ENCODE measurements at regions not wholly inside any gene's neighbourhood (a gene's known extent, or its start where the extent isn't known, plus 50 kb on each side); places are given as distances from the start of the nearest gene placed in this dataset.

- H3K4me1 ChIP-seq, result no peaks in the 10 kb centered on the region
- intact Hi-C loops (cut with DNase I; ENCODE audit: low total_unique reads), result no loop called here
- no peaks in the 10 kb centered on the region for H3K36me3 ChIP-seq
- H3K27me3 ChIP-seq, result no peaks in the 10 kb centered on the region
- no peak overlapping the region for H3K4me3 ChIP-seq
- no peak for TF ChIP-seq CTCF (IDR thresholded peaks at IDR 0.05)
- TF ChIP-seq POLR2A (IDR thresholded peaks at IDR 0.05), result no peak
- DNase-seq, result no peak
- no peak overlapping the region for H3K27ac ChIP-seq
- H3K9me3 ChIP-seq, result no peaks in the 10 kb centered on the region
Observed at GRCh38 chr19:29283366-29283765, 70.4 kb upstream of the UQCRFS1 start.

- H3K9me3 ChIP-seq, result no peaks in the 10 kb centered on the region
- no peak overlapping the region for H3K27ac ChIP-seq
- H3K4me1 ChIP-seq, result no peaks in the 10 kb centered on the region
- no peaks in the 10 kb centered on the region for H3K36me3 ChIP-seq
- TF ChIP-seq POLR2A (IDR thresholded peaks at IDR 0.05) (no peak), CTCF (IDR thresholded peaks at IDR 0.05) (no peak)
- intact Hi-C loops (cut with DNase I; ENCODE audit: low total_unique reads), result no loop called here
- DNase-seq, result no peak
- H3K4me3 ChIP-seq, result no peak overlapping the region
- H3K27me3 ChIP-seq, result no peaks in the 10 kb centered on the region
Observed at GRCh38 chr19:29285187-29285687, 72.3 kb upstream of the UQCRFS1 start.

GRCh38 chr19:29285878-29286277 is 72.9 kb upstream of the UQCRFS1 start:
- no peak overlapping the region for H3K27ac ChIP-seq
- H3K4me1 ChIP-seq, result no peaks in the 10 kb centered on the region
- H3K9me3 ChIP-seq, result no peaks in the 10 kb centered on the region
- TF ChIP-seq CTCF (IDR thresholded peaks at IDR 0.05), result peak in 2 of 4 experiments; percentile 16 to 18
- no peak for TF ChIP-seq POLR2A (IDR thresholded peaks at IDR 0.05)
- no peaks in the 10 kb centered on the region for H3K36me3 ChIP-seq
- no peaks in the 10 kb centered on the region for H3K27me3 ChIP-seq
- intact Hi-C loops (cut with DNase I; ENCODE audit: low total_unique reads), result no loop called here
- H3K4me3 ChIP-seq, result no peak overlapping the region
- peak in 1 of 2 donors; percentile 20 for DNase-seq

GRCh38 chr19:29287061-29287460 is 74.1 kb upstream of the UQCRFS1 start:
- no peak for TF ChIP-seq POLR2A (IDR thresholded peaks at IDR 0.05)
- Histone ChIP-seq H3K27me3 (no peaks in the 10 kb centered on the region), H3K27ac (no peak overlapping the region), H3K4me3 (no peak overlapping the region), H3K4me1 (no peaks in the 10 kb centered on the region), H3K9me3 (no peaks in the 10 kb centered on the region), H3K36me3 (no peaks in the 10 kb centered on the region)
- intact Hi-C loops (cut with DNase I; ENCODE audit: low total_unique reads), result no loop called here
- DNase-seq, result no peak

- DNase-seq, result no peak
- Histone ChIP-seq H3K27ac (no peak overlapping the region), H3K36me3 (no peaks in the 10 kb centered on the region), H3K4me1 (no peaks in the 10 kb centered on the region), H3K9me3 (no peaks in the 10 kb centered on the region), H3K27me3 (no peaks in the 10 kb centered on the region), H3K4me3 (no peak overlapping the region)
- TF ChIP-seq CTCF (IDR thresholded peaks at IDR 0.05) (no peak), POLR2A (IDR thresholded peaks at IDR 0.05) (no peak)
- intact Hi-C loops (cut with DNase I; ENCODE audit: low total_unique reads), result no loop called here
Observed at GRCh38 chr19:29288256-29288655, 75.3 kb upstream of the UQCRFS1 start.

GRCh38 chr19:29289020-29289419 is 76.1 kb upstream of the UQCRFS1 start:
- Histone ChIP-seq H3K27ac (no peak overlapping the region), H3K4me1 (no peaks in the 10 kb centered on the region), H3K36me3 (no peaks in the 10 kb centered on the region), H3K9me3 (no peaks in the 10 kb centered on the region), H3K27me3 (no peaks in the 10 kb centered on the region), H3K4me3 (no peak overlapping the region)
- TF ChIP-seq POLR2A (IDR thresholded peaks at IDR 0.05), result no peak
- TF ChIP-seq CTCF (IDR thresholded peaks at IDR 0.05), result no peak
- no peak for DNase-seq
- intact Hi-C loops (cut with DNase I; ENCODE audit: low total_unique reads), result no loop called here
